ENCODE measurements at regions not wholly inside any gene's neighbourhood (a gene's known extent, or its start where the extent isn't known, plus 50 kb on each side); places are given as distances from the start of the nearest gene placed in this dataset.

DNA sequence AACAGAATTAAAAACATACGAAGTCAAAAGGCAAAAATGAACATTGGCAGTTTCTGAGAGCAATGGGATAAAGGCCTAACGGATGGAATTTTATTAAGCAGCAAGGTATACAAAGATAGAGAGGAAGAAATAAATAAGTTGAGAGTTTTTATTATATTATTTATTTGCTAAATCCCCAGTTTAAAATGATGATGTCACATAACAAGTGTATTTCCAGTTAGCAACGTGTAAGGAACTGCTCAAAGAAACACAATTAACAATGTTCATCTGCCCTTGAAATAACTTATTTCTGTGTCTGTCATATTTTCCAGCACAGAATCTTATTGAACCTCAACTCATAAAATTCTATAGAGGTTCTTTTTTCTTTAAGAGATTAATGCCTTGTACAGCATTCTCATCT, 108.6 kb upstream of the TMEM106B start:
- H3K4me3 ChIP-seq (ENCODE audit: low read depth in 1 of 2, low read length in 1 of 2) = no peak overlapping the region
- H3K36me3 ChIP-seq = no peaks in the 10 kb centered on the region
- H3K4me1 ChIP-seq (ENCODE audit: control insufficient read depth in 1 of 2, insufficient read depth in 1 of 2, low read depth in 1 of 2, low read length in 1 of 2) = no peaks in the 10 kb centered on the region
- no peaks in the 10 kb centered on the region for H3K27me3 ChIP-seq
- H3K27ac ChIP-seq = no peak overlapping the region
- H3K9me3 ChIP-seq = no peaks in the 10 kb centered on the region
- TF ChIP-seq, protein P1, sequence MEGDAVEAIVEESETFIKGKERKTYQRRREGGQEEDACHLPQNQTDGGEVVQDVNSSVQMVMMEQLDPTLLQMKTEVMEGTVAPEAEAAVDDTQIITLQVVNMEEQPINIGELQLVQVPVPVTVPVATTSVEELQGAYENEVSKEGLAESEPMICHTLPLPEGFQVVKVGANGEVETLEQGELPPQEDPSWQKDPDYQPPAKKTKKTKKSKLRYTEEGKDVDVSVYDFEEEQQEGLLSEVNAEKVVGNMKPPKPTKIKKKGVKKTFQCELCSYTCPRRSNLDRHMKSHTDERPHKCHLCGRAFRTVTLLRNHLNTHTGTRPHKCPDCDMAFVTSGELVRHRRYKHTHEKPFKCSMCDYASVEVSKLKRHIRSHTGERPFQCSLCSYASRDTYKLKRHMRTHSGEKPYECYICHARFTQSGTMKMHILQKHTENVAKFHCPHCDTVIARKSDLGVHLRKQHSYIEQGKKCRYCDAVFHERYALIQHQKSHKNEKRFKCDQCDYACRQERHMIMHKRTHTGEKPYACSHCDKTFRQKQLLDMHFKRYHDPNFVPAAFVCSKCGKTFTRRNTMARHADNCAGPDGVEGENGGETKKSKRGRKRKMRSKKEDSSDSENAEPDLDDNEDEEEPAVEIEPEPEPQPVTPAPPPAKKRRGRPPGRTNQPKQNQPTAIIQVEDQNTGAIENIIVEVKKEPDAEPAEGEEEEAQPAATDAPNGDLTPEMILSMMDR (IDR thresholded peaks at IDR 0.05) = no peak

DNA sequence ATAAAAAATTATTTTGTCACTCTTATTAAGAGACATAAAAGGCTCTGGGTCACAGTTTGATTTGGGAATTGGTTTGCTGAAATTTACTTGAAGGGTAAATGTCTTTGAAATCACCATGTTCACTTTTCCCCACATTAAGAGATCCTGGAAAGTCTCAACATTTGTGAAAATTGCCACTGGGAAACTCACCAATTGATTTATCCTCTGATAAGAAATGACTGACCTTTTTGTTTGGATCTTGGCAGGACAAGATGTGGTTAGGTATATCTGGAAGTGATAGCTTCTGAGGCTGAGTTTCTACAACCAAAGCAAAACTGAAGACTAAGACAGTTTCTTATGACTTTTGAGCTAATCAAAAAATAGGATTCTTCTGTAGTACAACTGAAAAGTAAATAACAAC, 107.1 kb upstream of the TMEM106B start:
- no peaks in the 10 kb centered on the region for H3K9me3 ChIP-seq
- TF ChIP-seq, protein P1 (IDR thresholded peaks at IDR 0.05) = no peak
- no peaks in the 10 kb centered on the region for H3K36me3 ChIP-seq
- no peak overlapping the region for H3K27ac ChIP-seq
- H3K4me1 ChIP-seq (ENCODE audit: control insufficient read depth in 1 of 2, insufficient read depth in 1 of 2, low read depth in 1 of 2, low read length in 1 of 2) = no peaks in the 10 kb centered on the region
- no peaks in the 10 kb centered on the region for H3K27me3 ChIP-seq
- H3K4me3 ChIP-seq (ENCODE audit: low read depth in 1 of 2, low read length in 1 of 2) = no peak overlapping the region

DNA sequence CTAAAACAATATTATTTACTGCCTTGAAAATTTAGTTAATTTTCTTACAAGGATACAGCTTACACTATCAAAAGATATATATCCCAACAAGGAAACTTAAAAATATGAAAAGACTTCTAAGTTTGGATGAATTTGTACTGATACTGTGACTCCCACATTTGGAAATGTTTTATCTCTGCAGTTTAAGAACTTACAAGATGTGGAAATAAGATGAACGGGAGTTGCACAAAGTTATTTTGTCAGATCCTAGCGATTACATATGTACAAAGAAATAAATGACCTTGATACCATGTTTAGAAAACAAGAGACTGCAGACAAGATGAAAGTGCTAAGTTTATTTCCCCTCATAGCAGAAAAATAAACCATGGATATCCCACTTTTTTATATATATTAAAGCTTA, 103.7 kb upstream of the TMEM106B start:
- no peaks in the 10 kb centered on the region for H3K9me3 ChIP-seq
- H3K27ac ChIP-seq = no peak overlapping the region
- TF ChIP-seq, protein P1 (IDR thresholded peaks at IDR 0.05) = no peak
- H3K36me3 ChIP-seq = no peaks in the 10 kb centered on the region
- H3K27me3 ChIP-seq = peaks cover 21% of the 10 kb centered on the region
- H3K4me3 ChIP-seq (ENCODE audit: low read depth in 1 of 2, low read length in 1 of 2) = no peak overlapping the region
- H3K4me1 ChIP-seq (ENCODE audit: control insufficient read depth in 1 of 2, insufficient read depth in 1 of 2, low read depth in 1 of 2, low read length in 1 of 2) = no peaks in the 10 kb centered on the region

DNA sequence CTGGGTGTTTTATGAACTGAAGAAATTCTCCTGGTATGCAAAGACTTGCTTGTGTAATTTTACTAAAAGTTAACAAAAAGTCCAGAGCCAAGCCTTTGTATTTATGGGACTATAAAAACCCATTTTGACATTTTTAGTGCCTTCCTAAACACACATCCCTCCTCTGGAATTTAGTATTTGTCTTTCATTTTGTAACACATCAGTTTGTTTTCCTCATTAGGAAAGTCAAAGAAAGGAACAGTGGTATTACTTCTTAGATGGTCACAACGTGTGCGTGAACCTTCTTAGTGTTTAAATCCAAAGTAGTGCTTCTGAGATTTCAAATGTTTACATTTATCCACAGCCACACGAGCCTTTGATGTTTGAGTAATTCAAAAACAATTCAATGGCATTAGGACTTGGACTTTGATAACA, 103.2 kb upstream of the TMEM106B start:
- peaks cover 26% of the 10 kb centered on the region for H3K27me3 ChIP-seq
- no peaks in the 10 kb centered on the region for H3K36me3 ChIP-seq
- TF ChIP-seq, protein P1 (IDR thresholded peaks at IDR 0.05) = no peak
- H3K9me3 ChIP-seq = no peaks in the 10 kb centered on the region
- no peak overlapping the region for H3K4me3 ChIP-seq (ENCODE audit: low read depth in 1 of 2, low read length in 1 of 2)
- no peaks in the 10 kb centered on the region for H3K4me1 ChIP-seq (ENCODE audit: control insufficient read depth in 1 of 2, insufficient read depth in 1 of 2, low read depth in 1 of 2, low read length in 1 of 2)
- no peak overlapping the region for H3K27ac ChIP-seq

DNA sequence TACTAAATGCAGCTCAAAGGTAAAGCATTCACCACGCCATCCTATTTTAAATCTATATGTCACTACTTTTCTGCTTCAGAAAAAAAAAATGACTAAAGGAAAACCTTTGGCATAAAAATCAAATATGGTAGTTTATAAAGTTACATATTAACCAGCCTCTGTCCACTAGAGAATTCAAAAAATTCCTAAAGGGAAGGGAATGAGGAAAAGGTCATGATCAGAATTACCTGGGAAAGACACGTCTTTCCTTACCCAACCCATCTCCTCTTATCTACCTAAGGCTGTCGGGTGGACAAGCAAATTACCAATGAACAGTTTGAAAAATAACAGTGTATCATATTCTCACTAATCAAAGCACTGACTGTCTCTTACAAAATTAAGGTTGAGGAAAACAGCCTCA, 100.7 kb upstream of the TMEM106B start:
- no peaks in the 10 kb centered on the region for H3K36me3 ChIP-seq
- no peak overlapping the region for H3K4me3 ChIP-seq (ENCODE audit: low read depth in 1 of 2, low read length in 1 of 2)
- H3K27me3 ChIP-seq = peaks cover 27% of the 10 kb centered on the region
- H3K4me1 ChIP-seq (ENCODE audit: control insufficient read depth in 1 of 2, insufficient read depth in 1 of 2, low read depth in 1 of 2, low read length in 1 of 2) = no peaks in the 10 kb centered on the region
- TF ChIP-seq, protein P1 (IDR thresholded peaks at IDR 0.05) = no peak
- no peak overlapping the region for H3K27ac ChIP-seq
- H3K9me3 ChIP-seq = no peaks in the 10 kb centered on the region

All from neutrophil (primary cell).